ENCODE measurements at regions not wholly inside any gene's neighbourhood (a gene's known extent, or its start where the extent isn't known, plus 50 kb on each side); places are given as distances from the start of the nearest gene placed in this dataset.

DNA sequence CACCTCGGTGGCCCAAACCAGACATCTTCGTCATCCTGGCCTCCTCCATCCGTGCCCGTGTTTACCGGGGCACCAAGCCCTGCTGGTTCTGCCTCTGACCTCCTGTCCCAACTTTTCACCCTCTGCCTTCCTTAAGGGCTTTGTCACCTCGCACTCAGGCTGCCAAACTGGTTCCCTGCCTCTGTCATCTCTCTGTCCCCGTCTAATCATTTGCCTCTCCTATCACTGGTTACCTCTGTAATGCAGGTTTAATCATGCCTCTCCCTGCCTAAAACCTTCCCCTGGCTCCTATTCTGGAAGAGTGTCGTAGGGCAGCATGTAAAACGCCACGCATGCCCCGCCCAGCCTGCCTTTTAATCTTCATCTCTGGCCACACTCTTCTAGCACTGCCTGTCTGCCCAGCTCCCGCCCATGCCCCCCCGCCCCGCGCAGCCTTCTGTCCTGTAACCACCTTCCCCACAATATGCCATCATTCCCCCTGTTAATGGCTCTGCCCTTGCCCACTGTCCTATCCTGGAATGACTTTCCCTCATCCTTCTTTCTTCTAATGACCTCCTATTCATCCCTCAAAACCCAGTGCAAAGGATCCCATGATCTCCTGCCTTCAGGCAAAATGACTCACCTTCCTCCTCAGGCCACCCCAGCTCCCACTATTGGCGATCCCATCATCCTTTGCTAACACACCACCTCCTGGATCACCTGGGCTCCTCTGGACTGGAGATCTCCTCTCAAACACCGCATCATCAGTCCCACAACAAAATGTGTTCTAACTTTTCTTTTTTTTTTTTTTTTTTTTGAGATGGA, 66.7 kb downstream of the PEX11G start:
- no peak for TF ChIP-seq POLR2A (IDR thresholded peaks at IDR 0.05)
- TF ChIP-seq POLR2AphosphoS5 (IDR thresholded peaks at IDR 0.05): no peak
- TF ChIP-seq, protein P1, sequence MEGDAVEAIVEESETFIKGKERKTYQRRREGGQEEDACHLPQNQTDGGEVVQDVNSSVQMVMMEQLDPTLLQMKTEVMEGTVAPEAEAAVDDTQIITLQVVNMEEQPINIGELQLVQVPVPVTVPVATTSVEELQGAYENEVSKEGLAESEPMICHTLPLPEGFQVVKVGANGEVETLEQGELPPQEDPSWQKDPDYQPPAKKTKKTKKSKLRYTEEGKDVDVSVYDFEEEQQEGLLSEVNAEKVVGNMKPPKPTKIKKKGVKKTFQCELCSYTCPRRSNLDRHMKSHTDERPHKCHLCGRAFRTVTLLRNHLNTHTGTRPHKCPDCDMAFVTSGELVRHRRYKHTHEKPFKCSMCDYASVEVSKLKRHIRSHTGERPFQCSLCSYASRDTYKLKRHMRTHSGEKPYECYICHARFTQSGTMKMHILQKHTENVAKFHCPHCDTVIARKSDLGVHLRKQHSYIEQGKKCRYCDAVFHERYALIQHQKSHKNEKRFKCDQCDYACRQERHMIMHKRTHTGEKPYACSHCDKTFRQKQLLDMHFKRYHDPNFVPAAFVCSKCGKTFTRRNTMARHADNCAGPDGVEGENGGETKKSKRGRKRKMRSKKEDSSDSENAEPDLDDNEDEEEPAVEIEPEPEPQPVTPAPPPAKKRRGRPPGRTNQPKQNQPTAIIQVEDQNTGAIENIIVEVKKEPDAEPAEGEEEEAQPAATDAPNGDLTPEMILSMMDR (IDR thresholded peaks at IDR 0.05): no peak

Measured in upper lobe of left lung (tissue), 4 donors.